ENCODE measurements at regions not wholly inside any gene's neighbourhood (a gene's known extent, or its start where the extent isn't known, plus 50 kb on each side); places are given as distances from the start of the nearest gene placed in this dataset.

DNA sequence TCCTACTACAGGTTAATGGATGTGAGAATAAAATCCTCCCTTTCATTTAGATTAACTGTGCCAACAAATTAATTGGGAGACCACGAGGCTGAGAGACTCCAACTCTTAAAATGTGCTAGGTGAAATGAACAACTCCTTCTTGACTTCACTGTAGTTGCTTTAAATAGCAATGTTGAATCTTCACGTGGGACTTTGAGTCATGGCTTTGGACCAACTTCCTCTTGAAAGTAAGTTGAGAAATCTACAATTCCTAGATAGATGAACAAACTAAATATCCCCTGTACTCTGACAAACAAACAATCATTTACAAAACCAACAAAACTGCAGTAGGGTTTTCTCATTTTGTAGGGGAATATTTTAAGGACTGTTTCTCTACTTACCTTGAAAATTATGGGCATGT is 291.9 kb upstream of the SPRED2 start:
- FAIRE-seq (no peak), DNase-seq (ENCODE audit: low spot score in 2 of 2) (no peak)

DNA sequence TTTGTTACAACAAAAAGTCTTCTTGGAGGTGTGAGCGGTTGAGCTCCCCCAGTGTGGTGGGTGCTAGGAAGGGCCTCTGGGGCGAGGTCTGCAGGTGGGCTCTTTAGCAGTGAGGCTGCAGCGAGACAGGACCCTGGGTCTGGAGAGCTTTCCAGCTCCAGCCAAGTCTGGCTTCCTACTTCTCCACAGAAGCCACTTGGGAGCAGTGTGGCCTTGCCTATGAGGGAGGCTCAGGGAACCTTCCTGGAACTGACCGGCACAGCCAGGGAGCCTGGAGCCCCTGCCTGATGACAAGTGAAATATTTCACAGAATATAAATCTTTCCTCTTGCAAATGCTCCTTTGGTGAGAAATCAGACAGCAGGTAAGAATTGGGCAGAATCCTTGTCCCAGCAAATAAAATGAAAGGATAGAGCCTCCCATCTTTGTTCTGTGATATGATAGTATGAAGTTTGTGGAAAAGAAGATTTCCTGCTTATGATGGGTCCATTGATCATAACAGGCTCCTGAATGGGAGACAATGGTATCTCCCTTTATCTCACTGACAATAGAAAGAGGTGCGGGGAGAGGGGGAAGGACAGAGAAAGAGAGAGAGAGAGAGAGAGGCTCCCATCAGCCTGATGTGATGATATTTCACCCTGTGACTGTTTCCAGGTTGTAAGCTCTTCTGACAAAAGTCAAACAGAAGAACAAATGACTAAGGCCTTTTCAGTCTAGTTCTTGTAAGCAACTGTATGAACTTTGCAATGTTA is 289.8 kb upstream of the SPRED2 start:
- DNase-seq (ENCODE audit: low spot score in 2 of 2) = peak in 1 of 2 donors; percentile 13
- FAIRE-seq = no peak

DNA sequence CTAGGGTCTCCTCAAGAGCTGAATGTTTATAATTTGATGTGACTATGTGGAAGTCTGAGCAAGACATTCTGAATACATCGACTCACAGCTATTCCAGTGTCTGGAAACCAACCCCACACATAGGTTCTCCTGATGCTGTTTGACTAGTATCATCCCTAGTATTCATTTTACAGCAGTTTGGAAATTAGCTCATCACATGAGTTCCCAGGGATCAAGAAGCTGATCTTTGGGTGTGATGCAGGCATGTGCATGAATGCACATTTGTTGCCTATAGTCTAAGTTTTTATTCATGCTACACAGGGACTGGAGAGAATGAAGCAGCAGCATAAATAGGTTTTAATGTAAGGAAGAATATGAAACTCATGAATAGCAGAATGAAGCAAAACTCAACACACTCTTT is 284.3 kb upstream of the SPRED2 start:
- FAIRE-seq (no peak), DNase-seq (ENCODE audit: low spot score in 2 of 2) (no peak)

DNA sequence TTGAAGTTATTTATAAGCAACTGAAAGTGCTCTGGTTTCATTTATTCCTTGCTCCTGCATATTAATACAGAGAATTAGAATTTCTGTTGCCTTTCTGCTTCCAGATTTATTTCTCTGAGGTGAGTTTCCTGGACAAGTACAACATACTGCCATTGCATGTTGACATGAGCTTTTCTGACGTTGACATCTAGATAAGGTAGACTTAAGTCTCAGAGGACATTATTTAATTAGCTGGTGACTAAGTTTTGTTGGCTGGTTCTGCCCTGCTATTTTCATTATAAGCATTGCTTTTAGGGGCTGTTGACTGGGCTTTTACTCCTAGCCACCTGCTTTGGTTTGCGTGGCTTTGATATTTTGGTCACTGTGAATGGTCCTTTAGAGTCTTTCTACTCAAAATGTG is 282.9 kb upstream of the SPRED2 start:
- FAIRE-seq = no peak
- DNase-seq (ENCODE audit: low spot score in 2 of 2) = no peak

DNA sequence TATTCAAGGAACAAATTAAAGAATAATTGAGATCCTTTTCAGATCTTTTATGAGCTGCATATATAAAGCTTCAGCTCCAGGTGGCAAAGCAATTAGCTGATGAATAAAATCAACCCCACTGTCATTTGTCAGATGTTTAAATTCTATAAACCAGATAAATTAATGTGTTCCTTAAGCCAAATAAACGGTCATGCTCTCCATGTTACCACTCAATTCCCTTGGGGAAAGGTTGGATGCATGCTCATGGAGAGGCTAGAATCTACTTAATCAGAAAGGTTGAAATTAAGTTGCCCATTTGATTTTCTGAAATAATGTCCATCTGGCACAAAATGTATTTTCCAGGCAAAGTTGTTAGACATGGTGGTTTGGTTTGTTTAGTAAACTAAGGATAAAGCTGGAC is 282.5 kb upstream of the SPRED2 start:
- no peak for FAIRE-seq
- DNase-seq (ENCODE audit: low spot score in 2 of 2) = no peak

- FAIRE-seq (no peak), DNase-seq (ENCODE audit: low spot score in 2 of 2) (no peak)
Observed at GRCh38 chr2:65711863-65712262, 279.5 kb upstream of the SPRED2 start.

DNA sequence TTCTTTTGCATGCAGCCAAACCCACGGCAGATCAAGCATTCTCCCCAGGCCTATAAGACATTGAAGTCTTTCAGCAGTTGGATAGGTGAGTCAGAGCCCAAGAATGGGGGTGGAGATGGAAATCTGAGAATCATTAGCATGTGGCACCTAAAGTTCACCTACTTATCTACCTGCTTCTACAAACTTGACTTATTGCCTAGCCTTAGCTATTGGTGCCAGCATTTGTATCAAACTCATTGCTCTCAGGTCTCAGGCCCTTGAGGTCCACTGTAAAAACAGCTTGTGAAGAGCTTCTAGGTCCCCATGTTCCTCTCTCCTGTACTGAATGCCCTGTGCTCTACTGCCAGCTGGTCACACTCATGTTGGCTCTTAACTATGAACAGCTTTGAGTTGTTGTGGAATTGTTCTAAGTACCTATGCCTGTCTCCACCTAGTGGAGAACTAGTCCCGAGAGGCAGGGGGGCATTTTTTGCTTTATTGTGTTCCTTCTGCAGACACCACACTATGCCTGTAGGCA is 278.4 kb upstream of the SPRED2 start:
- DNase-seq (ENCODE audit: low spot score in 2 of 2) (no peak), FAIRE-seq (no peak)

DNA sequence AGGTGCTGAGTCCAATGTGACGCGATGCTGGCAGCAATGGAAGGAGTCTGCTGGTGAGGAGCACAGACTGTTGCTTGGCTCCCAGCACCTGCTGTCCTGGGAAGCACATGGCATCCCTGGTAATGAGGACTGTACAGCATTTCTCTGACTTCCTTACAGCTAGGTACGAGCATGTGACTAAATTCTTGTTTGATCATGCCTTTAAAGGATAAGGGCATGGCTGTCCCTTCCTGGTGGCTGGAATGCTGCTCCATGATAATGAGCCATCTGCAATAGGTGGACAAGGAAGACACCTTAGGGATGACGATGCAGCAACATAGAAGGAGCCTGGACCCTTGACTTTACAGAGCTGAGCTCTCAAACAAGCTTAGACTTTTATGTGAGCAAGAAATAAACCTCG is 278.0 kb upstream of the SPRED2 start:
- FAIRE-seq = no peak
- no peak for DNase-seq (ENCODE audit: low spot score in 2 of 2)

GRCh38 chr2:65708086-65708485 is 275.7 kb upstream of the SPRED2 start:
- no peak for DNase-seq (ENCODE audit: low spot score in 2 of 2)
- FAIRE-seq = no peak

DNA sequence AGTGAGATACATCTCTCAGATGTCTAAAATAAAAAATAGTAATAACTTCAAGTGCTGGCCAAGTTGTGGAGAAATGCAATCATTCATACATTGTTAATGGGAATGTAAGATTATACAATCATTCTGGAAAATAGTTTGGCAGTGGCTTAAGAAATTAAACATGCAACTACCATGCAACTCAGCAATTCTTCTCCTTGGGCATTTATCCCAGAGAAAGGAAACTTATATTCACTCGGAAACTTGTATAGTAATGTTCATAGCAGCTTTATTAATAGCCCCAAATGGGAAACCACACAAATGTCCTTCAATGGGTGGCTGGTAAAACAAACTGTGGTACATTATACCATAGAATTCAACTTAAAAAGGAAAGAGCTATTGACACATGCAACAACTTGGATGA is 274.0 kb upstream of the SPRED2 start:
- FAIRE-seq (no peak), DNase-seq (ENCODE audit: low spot score in 2 of 2) (no peak)

GRCh38 chr2:65701191-65701590 is 268.8 kb upstream of the SPRED2 start:
- FAIRE-seq (no peak), DNase-seq (ENCODE audit: low spot score in 2 of 2) (no peak)

- DNase-seq (ENCODE audit: low spot score in 2 of 2) = no peak
- no peak for FAIRE-seq
Observed at GRCh38 chr2:65700720-65701119, 268.3 kb upstream of the SPRED2 start.

- no peak for FAIRE-seq
- no peak for DNase-seq (ENCODE audit: low spot score in 2 of 2)
Observed at GRCh38 chr2:65700004-65700651, 267.7 kb upstream of the SPRED2 start.

DNA sequence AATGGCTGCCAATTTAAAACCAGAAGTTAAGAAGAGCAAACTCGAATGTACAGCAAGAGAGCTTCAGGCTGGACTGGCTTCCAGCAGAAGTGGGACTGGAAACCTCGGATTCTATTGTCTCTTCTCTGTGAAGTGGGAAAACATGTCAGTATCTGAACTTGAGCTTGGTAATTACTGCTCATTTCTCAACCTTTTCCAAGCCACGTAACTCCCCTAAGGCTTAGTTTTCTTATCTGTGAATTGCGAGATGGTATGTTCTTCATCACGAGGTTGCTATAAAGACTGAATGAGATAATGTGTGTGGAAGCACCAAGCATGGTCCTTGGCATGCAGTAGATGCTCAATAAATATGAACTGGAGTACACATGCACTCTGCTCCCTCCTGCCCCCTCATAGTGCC is 259.4 kb upstream of the SPRED2 start:
- no peak for FAIRE-seq
- no peak for DNase-seq (ENCODE audit: low spot score in 2 of 2)

DNA sequence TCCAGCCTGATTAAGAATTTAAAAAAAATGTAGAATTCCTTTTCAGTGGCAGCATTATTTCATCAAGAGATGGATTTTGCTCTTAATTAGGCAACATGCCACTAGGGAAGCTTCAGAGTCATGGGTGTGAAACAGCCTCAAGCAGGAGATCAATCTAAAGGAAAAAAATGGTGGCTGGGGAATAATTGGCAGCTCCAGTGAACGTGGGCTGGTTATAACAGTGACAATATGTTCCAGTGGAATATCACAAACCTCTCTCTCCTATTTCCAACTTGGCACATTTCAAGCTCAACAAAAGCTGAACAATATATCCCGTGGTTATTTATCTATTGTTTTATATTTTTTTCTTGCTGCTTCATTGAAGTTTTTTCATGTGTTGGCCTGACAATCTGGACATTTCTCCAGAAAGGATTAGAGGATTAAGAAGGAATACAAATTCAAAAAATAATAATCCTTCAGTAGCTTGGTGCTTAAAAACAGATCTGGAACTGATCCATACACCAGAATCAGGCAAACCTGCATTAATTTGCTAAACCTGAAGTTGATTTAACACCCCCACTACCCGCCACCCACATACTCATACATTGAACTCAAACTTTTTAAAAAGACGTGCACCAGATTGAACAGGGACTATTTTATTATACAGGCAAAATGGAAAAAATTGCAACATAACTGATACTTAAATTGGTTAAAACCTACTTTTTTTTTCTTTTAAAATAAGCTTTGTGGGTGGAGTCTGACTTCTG is 255.9 kb upstream of the SPRED2 start:
- no peak for FAIRE-seq
- DNase-seq (ENCODE audit: low spot score in 2 of 2) = no peak

DNA sequence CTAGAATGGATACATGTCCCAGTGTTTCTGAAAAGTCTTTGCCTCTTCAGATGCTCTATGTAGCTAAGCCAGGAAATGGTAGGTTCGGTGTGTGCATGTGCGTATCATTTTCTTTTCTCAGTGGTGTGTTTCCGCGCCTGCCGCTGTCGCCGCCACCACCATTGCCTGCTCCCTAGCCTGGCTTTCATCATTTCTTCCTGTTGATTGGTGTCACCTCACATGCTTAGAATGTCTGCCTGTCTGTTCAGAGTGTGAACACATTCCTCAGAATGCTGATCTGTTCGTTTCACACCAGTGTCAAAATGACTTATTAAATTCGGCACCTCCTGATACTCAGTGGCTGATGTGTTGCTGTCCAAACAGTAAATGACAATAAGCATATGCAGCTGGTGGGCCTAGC is 255.2 kb upstream of the SPRED2 start:
- no peak for FAIRE-seq
- no peak for DNase-seq (ENCODE audit: low spot score in 2 of 2)

- DNase-seq (ENCODE audit: low spot score in 2 of 2) (no peak), FAIRE-seq (no peak)
Observed at GRCh38 chr2:65686928-65687521, 254.6 kb upstream of the SPRED2 start.

- no peak for FAIRE-seq
- no peak for DNase-seq (ENCODE audit: low spot score in 2 of 2)
Observed at GRCh38 chr2:65681503-65681902, 249.1 kb upstream of the SPRED2 start.

- DNase-seq (ENCODE audit: low spot score in 2 of 2) (no peak), FAIRE-seq (no peak)
Observed at GRCh38 chr2:65678779-65679391, 246.5 kb upstream of the SPRED2 start.

- DNase-seq (ENCODE audit: low spot score in 2 of 2) (no peak), FAIRE-seq (no peak)
Observed at GRCh38 chr2:65675350-65675749, 243.0 kb upstream of the SPRED2 start.
